LNCaP clone FGC (cell line): ENCODE measurements at regions not wholly inside any gene's neighbourhood (a gene's known extent, or its start where the extent isn't known, plus 50 kb on each side); places are given as distances from the start of the nearest gene placed in this dataset.

Experiments used
- DNase-seq: peaks from one replicate; pipeline ENCODE4 v3.0.0-alpha.2; 2011; ENCODE audit warnings: low read depth
- H3K4me3 ChIP-seq: 2 replicates; pipeline ENCODE4 v1.5.1; 2011; ENCODE audit warnings: mild to moderate bottlenecking, low read depth, low read length, control low read depth
- TF ChIP-seq, protein P1 (sequence below): IDR thresholded peaks from 2 replicates; pipeline ENCODE4 v1.5.1; 2012; ENCODE audit warnings: mild to moderate bottlenecking; ENCODE audit not compliant: control insufficient read depth, insufficient read depth; ENCODE audit errors: extremely low read depth

DNA sequence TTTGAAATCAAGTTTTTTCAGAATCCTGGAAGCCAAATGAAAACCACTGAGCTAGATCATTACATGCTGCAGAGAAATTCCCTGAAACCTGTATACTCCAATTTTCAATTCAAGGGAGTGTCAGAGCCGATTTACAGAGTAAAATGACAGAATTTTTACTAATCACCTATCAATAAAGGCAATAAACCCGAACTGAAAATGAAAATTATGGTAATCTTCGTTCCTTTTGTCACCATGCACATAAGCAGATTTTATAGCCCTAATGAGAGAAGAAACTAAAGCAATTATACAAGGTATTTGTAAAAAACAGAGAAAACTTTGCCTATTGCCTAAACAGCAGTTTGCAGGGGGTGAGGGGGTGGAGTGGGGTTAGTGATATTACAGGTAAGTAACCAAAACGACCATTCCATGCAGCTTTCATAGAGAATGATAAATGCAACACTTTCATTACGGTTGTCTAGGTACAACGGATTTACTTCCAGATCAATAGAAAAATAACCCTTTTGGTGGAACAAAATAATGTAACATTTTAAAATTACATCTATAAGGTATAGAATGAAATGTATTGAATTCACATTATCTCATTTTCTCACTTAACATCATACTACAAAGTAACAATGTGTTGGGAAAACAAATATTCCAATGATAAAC, 115.2 kb upstream of the BEND6 start:
- TF ChIP-seq, protein P1, sequence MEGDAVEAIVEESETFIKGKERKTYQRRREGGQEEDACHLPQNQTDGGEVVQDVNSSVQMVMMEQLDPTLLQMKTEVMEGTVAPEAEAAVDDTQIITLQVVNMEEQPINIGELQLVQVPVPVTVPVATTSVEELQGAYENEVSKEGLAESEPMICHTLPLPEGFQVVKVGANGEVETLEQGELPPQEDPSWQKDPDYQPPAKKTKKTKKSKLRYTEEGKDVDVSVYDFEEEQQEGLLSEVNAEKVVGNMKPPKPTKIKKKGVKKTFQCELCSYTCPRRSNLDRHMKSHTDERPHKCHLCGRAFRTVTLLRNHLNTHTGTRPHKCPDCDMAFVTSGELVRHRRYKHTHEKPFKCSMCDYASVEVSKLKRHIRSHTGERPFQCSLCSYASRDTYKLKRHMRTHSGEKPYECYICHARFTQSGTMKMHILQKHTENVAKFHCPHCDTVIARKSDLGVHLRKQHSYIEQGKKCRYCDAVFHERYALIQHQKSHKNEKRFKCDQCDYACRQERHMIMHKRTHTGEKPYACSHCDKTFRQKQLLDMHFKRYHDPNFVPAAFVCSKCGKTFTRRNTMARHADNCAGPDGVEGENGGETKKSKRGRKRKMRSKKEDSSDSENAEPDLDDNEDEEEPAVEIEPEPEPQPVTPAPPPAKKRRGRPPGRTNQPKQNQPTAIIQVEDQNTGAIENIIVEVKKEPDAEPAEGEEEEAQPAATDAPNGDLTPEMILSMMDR, result no peak
- no peak for DNase-seq
- no peak overlapping the region for H3K4me3 ChIP-seq

DNA sequence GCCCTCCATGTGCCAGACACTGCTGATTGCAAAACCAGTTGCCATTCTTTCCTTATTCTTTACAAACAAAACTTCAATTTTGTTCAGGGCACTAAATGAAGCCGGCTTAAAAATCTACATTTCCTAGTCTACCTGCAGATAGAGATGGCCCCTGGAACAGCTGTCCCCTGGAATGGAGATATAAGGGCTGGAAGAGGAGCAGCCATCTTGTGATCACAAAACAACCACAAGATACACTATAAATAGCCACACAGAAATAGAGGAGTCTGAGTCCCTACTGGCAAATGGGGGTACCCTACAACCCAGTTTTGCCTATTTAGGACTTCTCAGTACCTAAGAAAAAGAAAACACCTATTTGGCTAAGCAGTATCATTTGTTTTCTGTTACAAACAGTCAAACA, 115.9 kb upstream of the BEND6 start:
- TF ChIP-seq, protein P1, result no peak
- no peak overlapping the region for H3K4me3 ChIP-seq
- DNase-seq, result no peak

DNA sequence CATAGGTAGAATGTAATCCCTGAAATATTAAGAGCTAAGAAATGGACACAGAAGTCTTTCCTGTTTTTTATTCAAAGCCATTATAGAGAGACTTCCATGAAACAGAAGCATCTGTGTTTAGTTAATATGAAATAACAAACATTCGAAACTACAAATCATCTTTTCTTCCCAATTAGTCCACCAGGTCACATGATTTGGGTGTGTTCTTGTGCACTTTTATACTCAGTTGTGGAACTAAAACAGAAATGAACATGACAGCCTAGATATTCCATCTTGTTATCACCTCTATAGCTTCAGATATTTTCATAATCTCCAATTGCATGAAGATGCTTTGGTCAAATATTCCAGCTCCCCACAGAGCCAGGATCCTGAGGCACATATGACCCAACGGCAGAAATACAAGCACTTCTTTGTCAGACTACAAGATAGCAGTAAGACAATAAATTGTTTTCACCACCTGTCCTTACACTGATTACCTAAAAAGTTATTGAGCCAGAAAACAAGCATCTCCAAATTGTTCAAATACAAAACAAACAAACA, 116.8 kb upstream of the BEND6 start:
- no peak for DNase-seq
- H3K4me3 ChIP-seq, result no peak overlapping the region
- TF ChIP-seq, protein P1, result no peak

DNA sequence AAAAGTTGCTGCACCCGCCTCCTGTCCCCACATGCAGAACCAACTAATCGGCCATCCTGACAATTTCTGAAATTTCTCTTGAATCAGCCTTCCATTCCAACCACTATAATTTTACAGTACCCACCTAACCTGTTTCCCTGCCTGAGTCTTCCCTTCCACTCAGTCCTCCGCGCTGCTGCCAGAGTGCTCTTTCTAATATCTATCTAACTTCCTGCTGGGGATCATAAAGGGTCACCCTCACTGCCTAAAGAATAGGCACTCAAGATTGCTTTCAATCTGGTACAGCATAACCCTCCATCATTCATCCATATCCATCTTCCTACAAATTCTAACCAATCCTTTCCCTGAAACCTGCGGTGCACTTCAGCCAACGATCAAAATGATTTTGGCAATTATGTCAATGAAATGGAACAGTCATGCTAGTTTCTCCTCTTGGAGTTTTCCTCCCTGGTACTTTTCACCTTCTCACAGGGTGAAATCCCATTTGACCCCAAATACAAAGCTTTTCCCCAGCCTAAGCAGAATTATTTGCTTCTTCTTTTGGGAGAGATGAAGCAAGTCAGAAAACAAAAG, 117.5 kb upstream of the BEND6 start:
- no peak for DNase-seq
- TF ChIP-seq, protein P1, result no peak
- H3K4me3 ChIP-seq, result no peak overlapping the region

DNA sequence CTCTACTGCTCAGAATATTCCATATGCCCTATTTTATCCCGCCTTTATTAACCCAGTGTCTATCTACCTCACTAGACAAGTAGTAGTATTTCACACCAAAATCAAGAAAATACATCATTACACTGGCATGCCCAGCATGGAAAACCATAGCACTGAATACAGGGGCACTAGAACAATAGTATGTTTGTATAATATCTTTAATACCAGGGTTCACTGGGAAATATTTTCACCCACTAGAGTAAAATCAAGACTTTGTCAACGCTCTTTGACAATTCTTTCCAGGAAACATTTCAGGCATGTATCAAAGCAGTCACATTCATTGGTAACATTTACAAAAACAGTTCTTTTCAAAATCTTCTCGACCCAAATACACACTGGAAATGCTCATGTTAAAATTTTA, 119.3 kb upstream of the BEND6 start:
- no peak for DNase-seq
- no peak overlapping the region for H3K4me3 ChIP-seq
- TF ChIP-seq, protein P1, result no peak

DNA sequence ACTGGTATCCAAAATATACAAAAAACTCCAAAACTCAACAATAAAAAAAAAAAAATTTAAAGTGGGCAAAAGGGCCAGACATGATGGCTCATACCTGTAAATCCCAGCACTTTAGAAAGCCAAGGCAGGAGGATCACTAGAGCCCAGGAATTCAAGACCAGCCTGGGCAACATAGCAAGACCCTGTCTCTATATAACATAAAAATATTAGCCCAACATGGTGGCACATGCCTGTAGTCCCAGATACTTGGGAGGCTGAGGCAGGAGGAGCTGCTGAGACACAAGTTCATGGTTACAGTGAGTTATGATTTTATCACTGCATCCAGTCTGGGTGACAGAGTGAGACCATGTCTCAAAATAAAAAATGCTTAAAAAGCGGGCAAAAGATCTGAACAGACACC, 121.0 kb upstream of the BEND6 start:
- no peak for DNase-seq
- TF ChIP-seq, protein P1, result no peak
- H3K4me3 ChIP-seq, result no peak overlapping the region
